Psoas muscle (tissue), 7 donors: ENCODE measurements at regions not wholly inside any gene's neighbourhood (a gene's known extent, or its start where the extent isn't known, plus 50 kb on each side); places are given as distances from the start of the nearest gene placed in this dataset.

Experiments
- ATAC-seq, 4 donors: fragments of 200-7000 bp; cut with Tn5 transposase; one replicate each; pipeline ENCODE4 v1.9.1; 2020; ENCODE audit warnings: moderate library complexity in 3 of 4, mild to moderate bottlenecking in 2 of 4
- DNase-seq, 2 donors: peaks; one replicate each; pipeline ENCODE4 v3.0.0-alpha.2; 2020
- H3K27ac ChIP-seq: fragments of 200-600 bp; one replicate; pipeline ENCODE4 v1.8.0; 2022
- H3K27me3 ChIP-seq, 3 donors: fragments of 200-600 bp in 1 of 3; one replicate each; pipeline versions ENCODE4 v1.6.1 to v1.8.0; 2013 to 2022; ENCODE audit warnings: low read length in 2 of 3, mild to moderate bottlenecking in 2 of 3, moderate library complexity in 1 of 3; ENCODE audit not compliant: insufficient read depth in 3 of 3
- H3K36me3 ChIP-seq, 2 donors: fragments of 200-600 bp in 1 of 2; one replicate each; pipeline versions ENCODE4 v1.6.1 to v1.8.0; 2013 to 2022; ENCODE audit warnings: low read depth in 1 of 2, mild to moderate bottlenecking in 1 of 2, moderate library complexity in 1 of 2; ENCODE audit not compliant: insufficient read depth in 1 of 2
- H3K4me1 ChIP-seq: fragments of 200-600 bp; one replicate; pipeline ENCODE4 v1.8.0; 2022
- H3K4me3 ChIP-seq: fragments of 200-600 bp; one replicate; pipeline ENCODE4 v1.8.0; 2022; ENCODE audit warnings: mild to moderate bottlenecking
- H3K9me3 ChIP-seq: fragments of 200-600 bp; one replicate; pipeline ENCODE4 v1.8.0; 2022
- WGBS, 3 donors: extraction: QIAGEN DNeasy Blood & Tissue Kit; methylation state at CpG; one replicate each; pipeline versions ENCODE4 v1.1.6 to v1.1.7; 2013; 5-methylcytosine and 5-hydroxymethylcytosine counted together
- intact Hi-C, 2 donors: fragments of 100-400 bp; cut with DNase I; formaldehyde crosslinking; loops; one replicate each; pipeline versions ENCODE4 v1.11.0 to v1.14.2; 2022
- TF ChIP-seq, protein P1 (sequence below): fragments of 200-600 bp; IDR thresholded peaks from one replicate; pipeline ENCODE4 v1.8.0; 2022; ENCODE audit warnings: antibody characterized with exemption
- donor health status: healthy with polysubstance abuse.
- donor health status: DM: no; HTN: no; CAD: no; lungs with moderate emphysema.
- donor health status: Bipolar disorder and iron deficiency.
- donor health status: healthy.
- donor health status: DM: yes; HTN: yes; CAD: no.
- donor health status: DM: no; HTN: no; CAD: no.
- donor health status: DM: yes; HTN: yes; CAD: no.

DNA sequence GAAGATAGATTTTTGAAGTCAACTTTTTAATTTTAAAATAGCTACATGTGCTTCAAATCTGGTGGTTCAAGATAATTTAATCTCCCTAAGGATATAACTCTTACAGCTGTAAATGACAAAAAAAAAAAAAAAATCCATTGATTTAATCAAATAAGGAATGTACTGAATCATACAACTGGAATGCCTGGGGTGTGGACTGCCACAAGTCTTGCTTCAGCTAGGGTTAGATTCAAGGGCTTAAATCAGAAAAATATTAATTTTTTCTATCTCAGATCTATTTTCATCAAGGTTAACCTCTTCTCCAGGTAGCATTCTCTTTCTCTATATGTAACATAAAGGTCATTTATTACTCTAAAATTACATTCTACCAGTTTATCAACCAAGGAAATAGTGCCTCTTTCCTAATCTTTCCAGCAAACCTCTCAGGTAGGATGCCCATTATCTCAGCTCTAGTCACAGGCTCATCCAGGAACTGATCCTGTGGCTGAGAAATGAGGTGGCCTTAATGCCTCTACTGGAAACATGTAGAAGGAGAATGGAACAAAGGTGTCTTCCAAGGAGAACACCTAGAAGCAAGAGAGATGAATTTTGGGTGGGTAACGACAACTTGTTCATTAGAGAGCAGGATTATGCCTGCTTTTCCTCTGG, 466.9 kb downstream of the CBLN4 start:
- ATAC-seq (no peak), DNase-seq (no peak)
- H3K36me3 ChIP-seq = no peaks in the 10 kb centered on the region
- intact Hi-C loops = no loop called here
- TF ChIP-seq, protein P1, sequence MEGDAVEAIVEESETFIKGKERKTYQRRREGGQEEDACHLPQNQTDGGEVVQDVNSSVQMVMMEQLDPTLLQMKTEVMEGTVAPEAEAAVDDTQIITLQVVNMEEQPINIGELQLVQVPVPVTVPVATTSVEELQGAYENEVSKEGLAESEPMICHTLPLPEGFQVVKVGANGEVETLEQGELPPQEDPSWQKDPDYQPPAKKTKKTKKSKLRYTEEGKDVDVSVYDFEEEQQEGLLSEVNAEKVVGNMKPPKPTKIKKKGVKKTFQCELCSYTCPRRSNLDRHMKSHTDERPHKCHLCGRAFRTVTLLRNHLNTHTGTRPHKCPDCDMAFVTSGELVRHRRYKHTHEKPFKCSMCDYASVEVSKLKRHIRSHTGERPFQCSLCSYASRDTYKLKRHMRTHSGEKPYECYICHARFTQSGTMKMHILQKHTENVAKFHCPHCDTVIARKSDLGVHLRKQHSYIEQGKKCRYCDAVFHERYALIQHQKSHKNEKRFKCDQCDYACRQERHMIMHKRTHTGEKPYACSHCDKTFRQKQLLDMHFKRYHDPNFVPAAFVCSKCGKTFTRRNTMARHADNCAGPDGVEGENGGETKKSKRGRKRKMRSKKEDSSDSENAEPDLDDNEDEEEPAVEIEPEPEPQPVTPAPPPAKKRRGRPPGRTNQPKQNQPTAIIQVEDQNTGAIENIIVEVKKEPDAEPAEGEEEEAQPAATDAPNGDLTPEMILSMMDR = no peak
- no peaks in the 10 kb centered on the region for H3K9me3 ChIP-seq
- no peaks in the 10 kb centered on the region for H3K4me1 ChIP-seq
- WGBS, 3 donors = 86 to 88% (median 88%) methylated on average over 1 of the region's 1 CpG
- H3K27me3 ChIP-seq = no peaks in the 10 kb centered on the region
- H3K27ac ChIP-seq = no peak overlapping the region
- H3K4me3 ChIP-seq = no peak overlapping the region

DNA sequence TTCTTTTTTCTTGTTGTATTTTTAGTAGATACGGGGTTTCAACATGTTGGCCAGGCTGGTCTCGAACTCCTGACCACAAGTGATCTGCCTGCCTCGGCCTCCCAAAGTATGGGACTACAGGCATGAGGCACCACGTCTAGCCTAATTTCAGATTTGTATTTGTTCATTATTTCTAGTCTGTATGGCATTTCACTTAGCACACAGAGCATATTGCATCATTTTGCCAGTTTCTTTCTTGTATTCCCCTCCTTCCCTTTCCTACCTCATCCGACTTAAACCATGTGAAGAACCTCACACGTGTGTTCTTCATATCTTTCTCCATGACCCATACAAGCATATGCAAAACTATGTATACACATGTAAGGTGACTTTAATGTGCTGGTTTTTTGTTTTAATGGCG, 470.0 kb downstream of the CBLN4 start:
- no peaks in the 10 kb centered on the region for H3K9me3 ChIP-seq
- H3K36me3 ChIP-seq = no peaks in the 10 kb centered on the region
- no peak for ATAC-seq
- intact Hi-C loops = no loop called here
- no peak overlapping the region for H3K27ac ChIP-seq
- TF ChIP-seq, protein P1 = no peak
- no peaks in the 10 kb centered on the region for H3K4me1 ChIP-seq
- no peak for DNase-seq
- no peaks in the 10 kb centered on the region for H3K27me3 ChIP-seq
- no peak overlapping the region for H3K4me3 ChIP-seq
- WGBS, 3 donors = 72 to 75% (median 73%) methylated on average over 7 of the region's 7 CpGs

DNA sequence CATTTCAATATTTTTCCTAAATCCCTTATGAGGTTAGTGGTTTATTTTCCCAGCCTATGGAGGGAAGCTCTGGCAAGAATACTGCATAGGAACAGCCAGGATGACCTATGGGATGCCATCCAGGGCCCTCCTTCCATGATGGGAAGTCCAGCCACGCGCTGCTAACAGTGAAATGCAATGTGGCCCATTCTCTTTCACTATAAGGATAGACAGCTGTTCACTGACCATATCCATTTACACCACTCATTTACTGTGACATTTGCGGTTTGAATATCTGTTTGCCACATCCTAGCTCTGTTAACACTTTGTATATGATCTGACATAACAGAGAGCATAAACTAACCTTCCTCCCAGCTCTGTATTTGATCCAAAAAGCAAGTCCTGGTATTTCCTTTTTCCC, 471.7 kb downstream of the CBLN4 start:
- WGBS, 3 donors = 29 to 47% (median 45%) methylated on average over 3 of the region's 3 CpGs
- ATAC-seq = no peak
- no peaks in the 10 kb centered on the region for H3K9me3 ChIP-seq
- DNase-seq = no peak
- H3K27ac ChIP-seq = no peak overlapping the region
- no peaks in the 10 kb centered on the region for H3K36me3 ChIP-seq
- H3K27me3 ChIP-seq = no peaks in the 10 kb centered on the region
- H3K4me1 ChIP-seq = no peaks in the 10 kb centered on the region
- H3K4me3 ChIP-seq = no peak overlapping the region
- intact Hi-C loops = no loop called here
- TF ChIP-seq, protein P1 = no peak

DNA sequence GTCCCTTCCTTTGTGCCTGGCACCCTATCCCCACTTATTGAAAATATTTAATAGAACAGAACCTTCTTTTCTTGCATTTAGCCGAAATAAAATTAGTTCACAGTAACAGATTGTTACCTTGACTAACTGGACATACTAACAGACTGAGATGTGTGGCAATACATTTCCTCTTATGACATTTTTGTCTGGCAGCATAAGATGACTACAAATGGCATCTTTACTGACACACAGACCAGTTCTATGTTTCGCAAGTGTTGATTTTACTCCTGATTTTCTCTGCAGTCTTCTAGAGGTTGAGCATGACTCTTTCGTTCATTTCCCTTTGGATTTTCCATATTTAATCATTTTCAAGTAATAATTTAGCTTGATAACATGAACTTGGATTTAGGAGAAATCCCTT, 474.6 kb downstream of the CBLN4 start:
- H3K9me3 ChIP-seq = no peaks in the 10 kb centered on the region
- DNase-seq (no peak), ATAC-seq (no peak)
- no peak overlapping the region for H3K4me3 ChIP-seq
- intact Hi-C loops = no loop called here
- H3K27ac ChIP-seq = no peak overlapping the region
- TF ChIP-seq, protein P1 = no peak
- 86% methylated on average over 3 of the region's 3 CpGs for WGBS, 3 donors
- no peaks in the 10 kb centered on the region for H3K36me3 ChIP-seq
- H3K4me1 ChIP-seq = no peaks in the 10 kb centered on the region
- H3K27me3 ChIP-seq = no peaks in the 10 kb centered on the region

DNA sequence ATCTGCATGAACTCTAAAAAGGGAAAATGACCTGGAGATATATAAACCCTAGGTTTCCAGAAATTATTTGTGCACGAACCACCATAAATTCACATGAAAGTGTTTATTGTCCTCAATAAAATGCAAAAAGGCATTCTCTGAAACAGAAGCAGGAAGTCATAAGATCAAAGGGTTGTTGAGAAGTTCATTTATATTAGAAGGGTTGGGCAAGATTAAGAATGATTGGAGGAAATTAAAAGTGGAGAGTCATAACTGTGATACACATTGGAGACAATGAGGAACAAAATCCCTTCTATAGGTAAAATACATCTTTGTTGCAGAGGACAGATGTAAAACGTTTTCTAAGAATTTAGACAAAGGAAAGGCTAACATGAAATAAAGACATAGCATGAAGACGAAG, 476.8 kb downstream of the CBLN4 start:
- no peaks in the 10 kb centered on the region for H3K9me3 ChIP-seq
- intact Hi-C loops = no loop called here
- no peaks in the 10 kb centered on the region for H3K27me3 ChIP-seq
- no peak overlapping the region for H3K4me3 ChIP-seq
- no peaks in the 10 kb centered on the region for H3K4me1 ChIP-seq
- whole genome bisulfite sequencing, 3 donors = 48 to 56% (median 50%) methylated on average over 3 of the region's 3 CpGs
- H3K36me3 ChIP-seq = no peaks in the 10 kb centered on the region
- no peak for DNase-seq
- no peak overlapping the region for H3K27ac ChIP-seq
- TF ChIP-seq, protein P1 = no peak
- ATAC-seq = no peak
